HUES64 (cell line): ENCODE measurements at regions not wholly inside any gene's neighbourhood (a gene's known extent, or its start where the extent isn't known, plus 50 kb on each side); places are given as distances from the start of the nearest gene placed in this dataset.

Experiments
- H3K27ac ChIP-seq: 2 replicates; pipeline ENCODE4 v1.7.0; 2013; ENCODE audit warnings: low read depth, low read length, inconsistent platforms
- H3K27me3 ChIP-seq: 2 replicates; pipeline ENCODE4 v1.6.1; 2013; ENCODE audit warnings: mild to moderate bottlenecking, low read length; ENCODE audit not compliant: insufficient read depth
- H3K36me3 ChIP-seq: 2 replicates; pipeline ENCODE4 v1.6.1; 2013; ENCODE audit warnings: mild to moderate bottlenecking, low read length; ENCODE audit not compliant: insufficient read depth
- H3K4me1 ChIP-seq: 2 replicates; pipeline ENCODE4 v1.6.1; 2013; ENCODE audit warnings: mild to moderate bottlenecking, low read length, moderate library complexity; ENCODE audit not compliant: insufficient read depth
- H3K4me3 ChIP-seq: 2 replicates; pipeline ENCODE4 v1.5.1; 2013; ENCODE audit warnings: mild to moderate bottlenecking, low read length, moderate library complexity
- H3K9ac ChIP-seq: 2 replicates; pipeline ENCODE4 v1.6.1; 2013; ENCODE audit warnings: mild to moderate bottlenecking, low read depth, low read length
- H3K9me3 ChIP-seq: 2 replicates; pipeline ENCODE4 v1.6.1; 2013; ENCODE audit warnings: low read depth, low read length; ENCODE audit not compliant: insufficient read depth
- WGBS: fragments of 150-250, 120-280 bp; methylation state at CpG from one replicate; pipeline ENCODE4 v1.1.7; 2013; ENCODE audit warnings: missing lambda C conversion rate; 5-methylcytosine and 5-hydroxymethylcytosine counted together

- H3K9ac ChIP-seq: no peak overlapping the region
- peaks cover 9% of the 10 kb centered on the region for H3K27me3 ChIP-seq
- no peaks in the 10 kb centered on the region for H3K9me3 ChIP-seq
- 85% methylated on average over 8 of the region's 8 CpGs for WGBS
- peaks cover 4% of the 10 kb centered on the region; the same call in 1 of the 2 replicates for H3K4me1 ChIP-seq
- no peak overlapping the region for H3K27ac ChIP-seq
- no peaks in the 10 kb centered on the region for H3K36me3 ChIP-seq
- H3K4me3 ChIP-seq: no peak overlapping the region
These were observed 1492.1 kb downstream of the BRD1 start for GRCh38 chr22:48335442-48336139.

GRCh38 chr22:48334971-48335370 is 1492.7 kb downstream of the BRD1 start:
- Histone ChIP-seq H3K27me3 (peaks cover 4% of the 10 kb centered on the region), H3K4me3 (no peak overlapping the region), H3K9ac (no peak overlapping the region), H3K36me3 (no peaks in the 10 kb centered on the region), H3K4me1 (no peaks in the 10 kb centered on the region; the same call in 1 of the 2 replicates), H3K9me3 (no peaks in the 10 kb centered on the region), H3K27ac (no peak overlapping the region)
- 94% methylated on average over 10 of the region's 10 CpGs for WGBS

GRCh38 chr22:48333816-48334735 is 1493.6 kb downstream of the BRD1 start:
- no peaks in the 10 kb centered on the region for H3K36me3 ChIP-seq
- H3K9me3 ChIP-seq: peaks cover 6% of the 10 kb centered on the region
- no peak overlapping the region for H3K27ac ChIP-seq
- 93% methylated on average over 40 of the region's 40 CpGs for WGBS
- no peak overlapping the region for H3K4me3 ChIP-seq
- no peaks in the 10 kb centered on the region for H3K27me3 ChIP-seq
- H3K4me1 ChIP-seq: no peaks in the 10 kb centered on the region
- H3K9ac ChIP-seq: no peak overlapping the region

- no peaks in the 10 kb centered on the region for H3K27me3 ChIP-seq
- H3K36me3 ChIP-seq: no peaks in the 10 kb centered on the region
- 94% methylated on average over 20 of the region's 20 CpGs for WGBS
- H3K27ac ChIP-seq: no peak overlapping the region
- H3K4me3 ChIP-seq: no peak overlapping the region
- no peaks in the 10 kb centered on the region for H3K4me1 ChIP-seq
- no peak overlapping the region for H3K9ac ChIP-seq
- H3K9me3 ChIP-seq: peaks cover 13% of the 10 kb centered on the region
These were observed 1494.3 kb downstream of the BRD1 start for GRCh38 chr22:48333323-48333763.

GRCh38 chr22:48332438-48333322 is 1495.0 kb downstream of the BRD1 start:
- WGBS: 95% methylated on average over 32 of the region's 32 CpGs
- H3K9ac ChIP-seq: no peak overlapping the region
- peaks cover 13% of the 10 kb centered on the region for H3K9me3 ChIP-seq
- H3K27ac ChIP-seq: no peak overlapping the region
- H3K27me3 ChIP-seq: no peaks in the 10 kb centered on the region
- no peaks in the 10 kb centered on the region for H3K36me3 ChIP-seq
- no peak overlapping the region for H3K4me3 ChIP-seq
- no peaks in the 10 kb centered on the region for H3K4me1 ChIP-seq

GRCh38 chr22:48331691-48332220 is 1495.9 kb downstream of the BRD1 start:
- WGBS: 91% methylated on average over 12 of the region's 12 CpGs
- Histone ChIP-seq H3K27ac (no peak overlapping the region), H3K4me3 (no peak overlapping the region), H3K27me3 (no peaks in the 10 kb centered on the region), H3K9ac (no peak overlapping the region), H3K9me3 (peaks cover 13% of the 10 kb centered on the region), H3K36me3 (no peaks in the 10 kb centered on the region), H3K4me1 (no peaks in the 10 kb centered on the region)

GRCh38 chr22:48331266-48331665 is 1496.4 kb downstream of the BRD1 start:
- H3K36me3 ChIP-seq: no peaks in the 10 kb centered on the region
- H3K27me3 ChIP-seq: no peaks in the 10 kb centered on the region
- 96% methylated on average over 9 of the region's 9 CpGs for WGBS
- H3K9me3 ChIP-seq: peaks cover 13% of the 10 kb centered on the region
- no peak overlapping the region for H3K9ac ChIP-seq
- H3K27ac ChIP-seq: no peak overlapping the region
- H3K4me3 ChIP-seq: no peak overlapping the region
- no peaks in the 10 kb centered on the region for H3K4me1 ChIP-seq

GRCh38 chr22:48327721-48328120 is 1500.0 kb downstream of the BRD1 start:
- 93% methylated on average over 11 of the region's 11 CpGs for WGBS
- Histone ChIP-seq H3K27ac (no peak overlapping the region), H3K4me3 (no peak overlapping the region), H3K4me1 (no peaks in the 10 kb centered on the region), H3K9ac (no peak overlapping the region), H3K36me3 (no peaks in the 10 kb centered on the region), H3K9me3 (peaks cover 20% of the 10 kb centered on the region), H3K27me3 (no peaks in the 10 kb centered on the region)

GRCh38 chr22:48323746-48324145 is 1503.9 kb downstream of the BRD1 start:
- peaks cover 11% of the 10 kb centered on the region for H3K9me3 ChIP-seq
- 94% methylated on average over 7 of the region's 7 CpGs for WGBS
- no peak overlapping the region for H3K4me3 ChIP-seq

GRCh38 chr22:48322907-48323306 is 1504.8 kb downstream of the BRD1 start:
- H3K36me3 ChIP-seq: no peaks in the 10 kb centered on the region
- no peak overlapping the region for H3K9ac ChIP-seq
- H3K9me3 ChIP-seq: peaks cover 7% of the 10 kb centered on the region; the same call in 1 of the 2 replicates
- H3K27ac ChIP-seq: no peak overlapping the region
- H3K4me1 ChIP-seq: no peaks in the 10 kb centered on the region
- no CpG with 5 or more reads among the region's 2 CpGs for WGBS
- no peak overlapping the region for H3K4me3 ChIP-seq
- no peaks in the 10 kb centered on the region for H3K27me3 ChIP-seq

More at GRCh38 chr22:48323746-48324145, 1503.9 kb downstream of the BRD1 start:
- Histone ChIP-seq H3K9ac (no peak overlapping the region), H3K27me3 (no peaks in the 10 kb centered on the region), H3K4me1 (no peaks in the 10 kb centered on the region), H3K36me3 (no peaks in the 10 kb centered on the region), H3K27ac (no peak overlapping the region)
